GM12878 (cell line): ENCODE measurements at regions not wholly inside any gene's neighbourhood (a gene's known extent, or its start where the extent isn't known, plus 50 kb on each side); places are given as distances from the start of the nearest gene placed in this dataset.

Experiments used
- ATAC-seq: fragments of 200-7000 bp; cut with Tn5 transposase; 3 replicates; pipeline ENCODE4 v1.9.1; 2020; ENCODE audit warnings: mild to moderate bottlenecking, moderate library complexity
- BruUV-seq: library from RNA; stranded (reverse); fragments of 400-500 nt; replicated peaks from 2 replicates; lab custom pipeline; 2021; lab: Mats Ljungman, UMichigan
- CTCF ChIA-PET: fragments of 300-600 bp; sonication (Branson Sonifier 250); formaldehyde crosslinking; extraction: SDS; loops from one replicate; lab custom pipeline; 2021; ENCODE audit warnings: inconsistent platforms; lab: Yijun Ruan, JAX
- POLR2A ChIA-PET: fragments of 350-600 bp; formaldehyde crosslinking; extraction: SDS; loops from one replicate; lab custom pipeline; 2021; ENCODE audit warnings: inconsistent platforms; lab: Charles Lee
- RAD21 ChIA-PET: fragments of 300-600 bp; sonication (Branson Sonifier 250); formaldehyde crosslinking; loops from one replicate; lab custom pipeline; 2023; ENCODE audit warnings: antibody characterized with exemption; ENCODE audit not compliant: unreplicated experiment; lab: Charles Lee
- SMC1A ChIA-PET: fragments of 300-600 bp; sonication (Branson Sonifier 250); formaldehyde crosslinking; loops from one replicate; lab custom pipeline; 2023; ENCODE audit not compliant: unreplicated experiment, uncharacterized antibody; lab: Charles Lee
- DNase-seq: peaks from one replicate; pipeline ENCODE4 v3.0.0-alpha.2; 2011; ENCODE audit warnings: low read depth, low spot score
- FAIRE-seq: peaks from 3 replicates; lab custom pipeline; 2011; peaks lifted over from hg19 to GRCh38; lab: Jason Lieb, UNC
- H2AFZ ChIP-seq: 2 replicates; pipeline ENCODE4 v1.6.0; 2011; ENCODE audit warnings: low read depth, low read length, control low read depth; ENCODE audit not compliant: control insufficient read depth
- H3K27ac ChIP-seq: 2 replicates; pipeline ENCODE4 v1.5.1; 2011; ENCODE audit warnings: control low read depth; ENCODE audit not compliant: control insufficient read depth, insufficient read depth
- H3K27me3 ChIP-seq, 2 experiments: replicated peaks in 1 of 2; 2 replicates each; pipeline versions ENCODE4 v1.6.0 to v1.6.1; 2011; ENCODE audit warnings: low read length in 1 of 2; ENCODE audit not compliant: control insufficient read depth in 2 of 2, insufficient read depth in 2 of 2
- H3K36me3 ChIP-seq, 2 experiments: 2 replicates each; pipeline ENCODE4 v1.5.1; 2011; ENCODE audit warnings: low read length in 1 of 2; ENCODE audit not compliant: control insufficient read depth in 2 of 2, insufficient read depth in 2 of 2
- H3K4me1 ChIP-seq: 2 replicates; pipeline ENCODE4 v1.6.1; 2011; ENCODE audit warnings: mild to moderate bottlenecking, low read length, moderate library complexity, mixed read lengths; ENCODE audit not compliant: control insufficient read depth, insufficient read depth
- H3K4me2 ChIP-seq: 2 replicates; pipeline ENCODE4 v1.6.0; 2011; ENCODE audit warnings: control low read depth; ENCODE audit not compliant: control insufficient read depth, insufficient read depth
- H3K4me3 ChIP-seq: fragments of 200-600 bp; sonication (generic); 2 replicates; pipeline ENCODE4 v1.5.1; 2016
- H3K79me2 ChIP-seq: 2 replicates; pipeline ENCODE4 v1.6.0; 2011; ENCODE audit warnings: low read length; ENCODE audit not compliant: control insufficient read depth, insufficient read depth
- H3K9ac ChIP-seq: 2 replicates; pipeline ENCODE4 v1.8.0; 2011; ENCODE audit warnings: low read length, control low read depth, mixed read lengths; ENCODE audit not compliant: control insufficient read depth, insufficient read depth
- H3K9me3 ChIP-seq: replicated peaks from 3 replicates; pipeline ENCODE4 v1.5.1; 2011; ENCODE audit warnings: mild to moderate bottlenecking, low read length; ENCODE audit not compliant: control insufficient read depth, insufficient read depth
- H4K20me1 ChIP-seq: 2 replicates; pipeline ENCODE4 v1.6.0; 2011; ENCODE audit not compliant: control insufficient read depth, insufficient read depth
- CBX3 ChIP-seq: fragments of 200-600 bp; sonication (generic); IDR thresholded peaks from 2 replicates; pipeline ENCODE4 v1.6.1; 2016; ENCODE audit warnings: low read depth, borderline replicate concordance
- LARP7 ChIP-seq: fragments of 450-650 bp; IDR thresholded peaks from 2 replicates; pipeline ENCODE4 v1.6.1; 2017; ENCODE audit warnings: mild to moderate bottlenecking
- PML ChIP-seq: IDR thresholded peaks from 2 replicates; pipeline ENCODE4 v1.6.1; 2012; ENCODE audit warnings: low read length, inconsistent platforms
- RAD21 ChIP-seq: IDR thresholded peaks from 2 replicates; pipeline ENCODE4 v1.6.1; 2011; ENCODE audit warnings: mild to moderate bottlenecking, low read depth, low read length, moderate library complexity; ENCODE audit not compliant: insufficient read depth
- SMC3 ChIP-seq: IDR thresholded peaks from 2 replicates; pipeline ENCODE4 v1.6.1; 2011; ENCODE audit warnings: low read length, improper control_type of control experiment, borderline replicate concordance
- ZNF274 ChIP-seq: IDR thresholded peaks from one replicate; pipeline ENCODE4 v1.8.0; 2011; ENCODE audit not compliant: insufficient read length, insufficient read depth
- WGBS: methylation state at CpG from one replicate; pipeline ENCODE4 v1.1.6; 2016; ENCODE audit warnings: low lambda C conversion rate; ENCODE audit not compliant: insufficient replicate concordance, insufficient coverage; ENCODE audit errors: missing lambda C conversion rate; 5-methylcytosine and 5-hydroxymethylcytosine counted together
- in situ Hi-C: fragments of 300-500 bp; cut with MboI; formaldehyde crosslinking; loops from 9 replicates; pipeline ENCODE4 v1.14.3; 2018; ENCODE audit warnings: mixed read lengths
- intact Hi-C: fragments of 100-400 bp; cut with micrococcal nuclease; formaldehyde crosslinking; loops from one replicate; pipeline ENCODE4 v1.14.2; 2022; ENCODE audit not compliant: unreplicated experiment
- TF ChIP-seq, protein P1 (sequence below): IDR thresholded peaks from 2 replicates; pipeline ENCODE4 v1.6.1; 2011; ENCODE audit warnings: low read depth, mild to moderate bottlenecking, low read length, moderate library complexity, borderline replicate concordance; ENCODE audit errors: extremely low read depth
- TF ChIP-seq, protein P2 (sequence below), 3 experiments: IDR thresholded peaks in 2 of 3; conservative IDR thresholded peaks in 1 of 3; 2 replicates each; pipeline ENCODE4 v1.5.1; 2011; ENCODE audit warnings: low read depth in 3 of 3, low read length in 3 of 3, mild to moderate bottlenecking in 3 of 3, control low read depth in 2 of 3, moderate library complexity in 2 of 3, inconsistent platforms in 1 of 3, mixed read lengths in 1 of 3; ENCODE audit not compliant: control insufficient read depth in 2 of 3, insufficient read depth in 1 of 3; ENCODE audit errors: extremely low read depth in 1 of 3
- TF ChIP-seq, protein P3 (sequence below): fragments of 450-650 bp; conservative IDR thresholded peaks from 2 replicates; pipeline ENCODE4 v1.6.1; 2017; ENCODE audit warnings: mild to moderate bottlenecking, moderate library complexity
- TF ChIP-seq, protein P4 (sequence below): fragments of 450-650 bp; IDR thresholded peaks from 2 replicates; pipeline ENCODE4 v1.6.1; 2016; ENCODE audit warnings: mild to moderate bottlenecking

GRCh38 chr4:116702949-116703348 is 382.4 kb downstream of the TRAM1L1 start:
- in situ Hi-C loops: no loop called here
- ChIA-PET POLR2A (no interaction called here), RAD21 (no interaction called here), SMC1A (no interaction called here)
- H3K9me3 ChIP-seq: no peaks in the 10 kb centered on the region
- no peak overlapping the region for H3K4me3 ChIP-seq
- 19% methylated on average over 4 of the region's 4 CpGs for WGBS
- intact Hi-C loops: no loop called here
- TF ChIP-seq LARP7 (no peak), RAD21 (peak; percentile 30; the same call in 1 of the 2 replicates)
- TF ChIP-seq, protein P1, sequence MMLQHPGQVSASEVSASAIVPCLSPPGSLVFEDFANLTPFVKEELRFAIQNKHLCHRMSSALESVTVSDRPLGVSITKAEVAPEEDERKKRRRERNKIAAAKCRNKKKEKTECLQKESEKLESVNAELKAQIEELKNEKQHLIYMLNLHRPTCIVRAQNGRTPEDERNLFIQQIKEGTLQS: no peak
- TF ChIP-seq, protein P2, sequence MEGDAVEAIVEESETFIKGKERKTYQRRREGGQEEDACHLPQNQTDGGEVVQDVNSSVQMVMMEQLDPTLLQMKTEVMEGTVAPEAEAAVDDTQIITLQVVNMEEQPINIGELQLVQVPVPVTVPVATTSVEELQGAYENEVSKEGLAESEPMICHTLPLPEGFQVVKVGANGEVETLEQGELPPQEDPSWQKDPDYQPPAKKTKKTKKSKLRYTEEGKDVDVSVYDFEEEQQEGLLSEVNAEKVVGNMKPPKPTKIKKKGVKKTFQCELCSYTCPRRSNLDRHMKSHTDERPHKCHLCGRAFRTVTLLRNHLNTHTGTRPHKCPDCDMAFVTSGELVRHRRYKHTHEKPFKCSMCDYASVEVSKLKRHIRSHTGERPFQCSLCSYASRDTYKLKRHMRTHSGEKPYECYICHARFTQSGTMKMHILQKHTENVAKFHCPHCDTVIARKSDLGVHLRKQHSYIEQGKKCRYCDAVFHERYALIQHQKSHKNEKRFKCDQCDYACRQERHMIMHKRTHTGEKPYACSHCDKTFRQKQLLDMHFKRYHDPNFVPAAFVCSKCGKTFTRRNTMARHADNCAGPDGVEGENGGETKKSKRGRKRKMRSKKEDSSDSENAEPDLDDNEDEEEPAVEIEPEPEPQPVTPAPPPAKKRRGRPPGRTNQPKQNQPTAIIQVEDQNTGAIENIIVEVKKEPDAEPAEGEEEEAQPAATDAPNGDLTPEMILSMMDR (IDR thresholded peaks at IDR 0.05 in 2 of 3, conservative IDR thresholded peaks at IDR 0.05 in 1 of 3; ENCODE audit: control insufficient read depth in 2 of 3, extremely low read depth in 1 of 3, insufficient read depth in 1 of 3, low read depth in 3 of 3, low read length in 3 of 3): peak; percentile 10 to 13 (median 12); a peak in 2 of 6 replicates
- TF ChIP-seq, all 136 proteins: peak for 2
- BruUV-seq: no TSS peak
- Histone ChIP-seq H3K4me2 (no peak overlapping the region), H3K4me1 (no peaks in the 10 kb centered on the region), H2AFZ (no peak overlapping the region), H3K27me3 (no peaks in the 10 kb centered on the region), H4K20me1 (no peaks in the 10 kb centered on the region; the same call in 1 of the 2 replicates), H3K79me2 (no peaks in the 10 kb centered on the region), H3K27ac (no peak overlapping the region), H3K36me3 (no peaks in the 10 kb centered on the region), H3K9ac (no peak overlapping the region)
- ATAC-seq (peak; percentile 56), FAIRE-seq (peak; percentile 38), DNase-seq (no peak)
- CTCF ChIA-PET: interaction anchor here (1.7 kb wide), 1 partner anchor 344 kb away, joined by 8 read pairs; no protein-coding TSS in a partner anchor

DNA sequence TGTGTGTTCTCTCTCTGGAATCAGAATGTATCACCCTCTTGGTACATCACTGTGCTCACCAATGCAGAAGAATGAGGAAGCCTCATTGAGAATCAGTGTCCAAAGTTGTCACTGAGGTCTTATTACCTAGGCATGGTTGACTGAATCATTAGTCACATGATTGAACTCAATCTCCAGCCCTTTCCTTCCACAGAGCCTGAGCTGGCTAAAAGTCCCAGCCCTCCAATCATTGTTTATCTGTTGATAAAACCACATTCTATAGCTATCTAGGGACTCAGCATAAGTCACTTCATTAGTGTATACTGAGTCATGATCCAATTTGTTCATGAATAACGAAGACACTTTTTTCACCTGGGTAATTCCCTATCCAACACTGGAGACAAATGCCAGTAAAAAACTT is 396.8 kb downstream of the TRAM1L1 start:
- in situ Hi-C loops: no loop called here
- intact Hi-C loops: no loop called here
- no peak overlapping the region for H3K4me3 ChIP-seq
- no peak for DNase-seq
- no peak overlapping the region for H2AFZ ChIP-seq
- no peaks in the 10 kb centered on the region for H3K79me2 ChIP-seq
- no peak for ATAC-seq
- ChIA-PET RAD21 (no interaction called here), SMC1A (no interaction called here), CTCF (no interaction called here), POLR2A (no interaction called here)
- H3K36me3 ChIP-seq: no peaks in the 10 kb centered on the region
- no peaks in the 10 kb centered on the region for H3K9me3 ChIP-seq
- H3K4me1 ChIP-seq: no peaks in the 10 kb centered on the region
- FAIRE-seq: no peak
- WGBS: 90% methylated on average over 1 of the region's 1 CpG
- H3K27me3 ChIP-seq: no peaks in the 10 kb centered on the region
- no TSS peak for BruUV-seq
- no peak overlapping the region for H3K27ac ChIP-seq
- no peak overlapping the region for H3K9ac ChIP-seq
- no peaks in the 10 kb centered on the region for H4K20me1 ChIP-seq
- no peak overlapping the region for H3K4me2 ChIP-seq
- TF ChIP-seq, protein P3, sequence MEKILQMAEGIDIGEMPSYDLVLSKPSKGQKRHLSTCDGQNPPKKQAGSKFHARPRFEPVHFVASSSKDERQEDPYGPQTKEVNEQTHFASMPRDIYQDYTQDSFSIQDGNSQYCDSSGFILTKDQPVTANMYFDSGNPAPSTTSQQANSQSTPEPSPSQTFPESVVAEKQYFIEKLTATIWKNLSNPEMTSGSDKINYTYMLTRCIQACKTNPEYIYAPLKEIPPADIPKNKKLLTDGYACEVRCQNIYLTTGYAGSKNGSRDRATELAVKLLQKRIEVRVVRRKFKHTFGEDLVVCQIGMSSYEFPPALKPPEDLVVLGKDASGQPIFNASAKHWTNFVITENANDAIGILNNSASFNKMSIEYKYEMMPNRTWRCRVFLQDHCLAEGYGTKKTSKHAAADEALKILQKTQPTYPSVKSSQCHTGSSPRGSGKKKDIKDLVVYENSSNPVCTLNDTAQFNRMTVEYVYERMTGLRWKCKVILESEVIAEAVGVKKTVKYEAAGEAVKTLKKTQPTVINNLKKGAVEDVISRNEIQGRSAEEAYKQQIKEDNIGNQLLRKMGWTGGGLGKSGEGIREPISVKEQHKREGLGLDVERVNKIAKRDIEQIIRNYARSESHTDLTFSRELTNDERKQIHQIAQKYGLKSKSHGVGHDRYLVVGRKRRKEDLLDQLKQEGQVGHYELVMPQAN: no peak
- TF ChIP-seq SMC3 (no peak), CBX3 (no peak), ZNF274 (no peak), PML (no peak)
- TF ChIP-seq, protein P4, sequence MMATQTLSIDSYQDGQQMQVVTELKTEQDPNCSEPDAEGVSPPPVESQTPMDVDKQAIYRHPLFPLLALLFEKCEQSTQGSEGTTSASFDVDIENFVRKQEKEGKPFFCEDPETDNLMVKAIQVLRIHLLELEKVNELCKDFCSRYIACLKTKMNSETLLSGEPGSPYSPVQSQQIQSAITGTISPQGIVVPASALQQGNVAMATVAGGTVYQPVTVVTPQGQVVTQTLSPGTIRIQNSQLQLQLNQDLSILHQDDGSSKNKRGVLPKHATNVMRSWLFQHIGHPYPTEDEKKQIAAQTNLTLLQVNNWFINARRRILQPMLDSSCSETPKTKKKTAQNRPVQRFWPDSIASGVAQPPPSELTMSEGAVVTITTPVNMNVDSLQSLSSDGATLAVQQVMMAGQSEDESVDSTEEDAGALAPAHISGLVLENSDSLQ: no peak
